NCI-H2029 (cell line): ENCODE measurements at regions not wholly inside any gene's neighbourhood (a gene's known extent, or its start where the extent isn't known, plus 50 kb on each side); places are given as distances from the start of the nearest gene placed in this dataset.

Experiments used
- DNase-seq: peaks from one replicate; lab custom pipeline; 2025; lab: John Stamatoyannopoulos, UW

DNA sequence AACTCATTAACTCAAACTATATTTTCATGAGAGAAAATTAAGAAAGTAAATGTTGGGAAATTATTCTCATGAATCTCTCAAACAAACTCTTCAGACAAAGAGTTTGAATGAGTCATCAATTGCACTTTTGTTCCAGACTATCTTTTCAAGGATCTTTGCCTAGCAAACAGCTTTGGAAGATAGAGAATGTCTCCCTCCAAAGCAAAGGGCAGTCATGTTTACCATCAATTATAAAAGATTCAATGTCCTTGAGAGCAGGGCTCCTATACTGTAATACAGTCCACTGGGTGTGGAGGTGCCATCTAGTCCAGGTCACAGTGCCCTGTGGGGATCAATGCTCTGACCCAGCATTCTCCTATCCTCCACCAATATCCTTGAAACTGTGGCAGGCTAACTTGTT is 1429.3 kb downstream of the EFNA5 start:
- DNase-seq = no peak

DNA sequence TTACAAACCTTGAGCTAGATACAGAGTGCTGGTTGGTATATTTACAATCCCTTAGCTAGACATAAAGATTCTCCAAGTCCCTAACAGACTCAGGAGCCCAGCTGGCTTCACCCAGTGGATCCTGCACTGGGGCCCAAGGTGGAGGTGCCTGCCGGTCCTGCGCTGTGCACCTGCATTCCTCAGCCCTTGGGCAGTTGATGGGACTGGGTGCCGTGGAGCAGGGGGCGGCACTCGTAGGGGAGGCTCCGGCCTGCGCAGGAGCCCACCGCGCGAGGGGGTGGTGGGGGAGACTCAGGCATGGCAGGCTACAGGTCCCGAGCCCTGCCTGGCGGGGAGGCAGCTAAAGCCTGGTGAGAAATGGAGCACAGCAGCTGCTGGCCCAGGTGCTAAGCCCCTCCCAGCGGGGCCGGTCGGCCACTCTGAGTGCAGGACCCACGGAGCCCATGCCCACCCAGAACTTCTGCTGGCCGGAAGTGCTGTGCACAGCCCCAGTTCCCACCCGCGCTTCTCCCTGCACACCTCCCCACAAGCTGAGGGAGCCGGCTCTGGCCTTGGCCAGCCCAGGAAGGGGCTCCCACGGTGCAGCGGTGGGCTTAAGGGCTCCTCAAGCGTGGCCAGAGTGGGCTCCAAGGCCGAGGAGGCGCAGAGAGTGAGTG is 1464.7 kb downstream of the EFNA5 start:
- DNase-seq = no peak

DNA sequence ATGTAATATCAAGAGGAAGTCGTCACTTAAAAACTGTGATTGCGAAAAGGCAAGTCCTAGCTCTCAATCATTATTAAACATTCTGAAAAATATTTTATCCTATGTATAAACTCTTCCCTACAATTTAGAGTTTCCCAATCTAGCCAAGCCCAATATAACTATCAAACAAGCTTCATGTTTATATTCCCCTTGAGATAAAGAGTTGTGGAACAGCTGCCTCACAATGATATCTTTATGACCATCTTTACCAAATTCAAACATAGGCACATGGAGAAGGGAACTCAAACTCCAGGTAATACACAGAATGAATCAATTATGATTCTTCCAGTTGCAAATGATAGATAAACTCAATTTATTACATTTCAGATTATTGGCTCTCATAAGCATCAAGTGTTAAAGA is 1468.7 kb downstream of the EFNA5 start:
- no peak for DNase-seq

DNA sequence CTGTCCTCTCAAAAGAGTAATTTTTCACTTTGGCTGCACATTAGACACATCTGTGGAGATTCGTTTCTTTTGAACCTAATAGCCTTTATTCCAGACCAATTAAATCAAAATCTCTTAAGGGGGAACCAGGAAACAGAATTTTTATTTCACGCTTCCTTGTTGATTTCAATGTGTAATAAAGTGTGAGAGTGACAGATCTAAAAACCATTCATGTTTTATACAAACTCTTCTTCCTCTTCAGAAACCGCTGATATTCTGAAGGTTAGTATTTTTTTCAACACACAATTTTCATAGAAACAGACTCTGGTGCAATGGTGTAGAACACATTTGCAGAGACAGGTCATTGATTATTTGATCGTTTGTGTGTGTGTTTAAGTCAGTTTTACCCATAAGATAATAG is 1469.8 kb downstream of the EFNA5 start:
- no peak for DNase-seq

DNA sequence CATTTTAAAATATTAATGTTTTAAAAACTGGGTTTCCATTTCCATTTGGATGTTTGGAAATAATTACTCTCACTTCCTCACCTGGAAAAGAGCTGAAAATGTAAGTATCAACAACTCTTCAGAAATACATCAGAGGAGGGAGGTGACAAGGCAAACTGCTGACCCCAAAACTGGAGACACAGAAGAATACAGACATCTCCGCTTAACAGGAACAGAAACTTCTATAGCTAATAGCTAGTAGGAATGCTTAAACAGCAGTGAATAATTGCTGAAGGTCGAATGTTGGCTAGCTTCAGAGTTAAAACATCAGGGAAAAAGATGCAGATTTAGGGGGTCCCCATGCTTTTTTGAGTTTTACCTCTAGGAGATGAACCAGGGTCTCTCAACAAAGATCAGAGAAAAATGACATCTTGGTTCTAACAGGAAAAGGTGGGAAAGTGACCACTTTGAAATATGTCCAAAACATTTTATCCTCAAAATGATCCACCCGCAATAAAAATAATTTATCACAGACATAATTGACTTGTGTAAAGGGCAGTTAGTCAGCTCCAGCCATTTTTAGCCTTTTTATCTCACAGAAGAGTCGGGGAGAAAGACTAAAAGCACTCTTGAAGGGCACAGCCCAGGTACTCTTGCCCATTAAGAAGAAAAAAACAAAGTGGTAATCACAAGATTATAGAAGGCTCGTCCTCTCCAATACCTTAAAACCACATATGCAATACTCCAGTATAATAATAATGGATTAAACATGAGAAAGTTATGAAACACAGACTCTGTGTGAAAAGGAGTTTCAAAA is 1474.9 kb downstream of the EFNA5 start:
- DNase-seq = no peak

DNA sequence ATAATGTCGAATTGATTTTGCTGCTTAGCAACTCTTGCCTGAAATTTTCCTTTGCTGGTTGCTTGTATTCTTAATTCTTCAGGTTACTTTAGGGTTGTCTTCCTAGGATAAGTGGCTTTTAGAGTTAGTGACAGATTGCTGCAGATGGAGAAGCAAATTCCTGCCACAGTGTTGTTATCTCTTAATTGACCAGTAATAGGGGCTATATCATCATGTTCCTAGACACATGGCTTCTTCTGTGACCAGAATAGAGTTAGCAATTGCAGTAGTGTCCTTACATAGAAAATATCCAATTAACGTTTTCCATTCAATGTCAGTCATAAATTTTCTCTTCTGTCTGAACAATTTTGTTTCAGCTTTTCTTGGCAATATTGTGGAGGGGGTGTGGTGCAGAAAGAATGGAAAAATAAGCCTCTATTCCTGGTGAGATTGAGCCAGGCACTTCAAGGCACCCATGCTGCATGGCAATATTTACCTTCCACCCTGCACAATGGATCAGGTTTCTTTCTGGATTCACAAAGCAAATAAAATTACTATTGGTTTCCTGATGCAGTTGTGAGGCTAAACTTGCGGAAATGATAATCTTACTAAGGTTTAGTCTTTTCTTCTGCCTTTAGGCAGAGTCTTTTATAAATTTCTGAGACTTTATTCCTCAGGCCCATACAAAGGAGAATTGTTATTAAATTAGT is 1481.5 kb downstream of the EFNA5 start:
- DNase-seq = peak; percentile 87

DNA sequence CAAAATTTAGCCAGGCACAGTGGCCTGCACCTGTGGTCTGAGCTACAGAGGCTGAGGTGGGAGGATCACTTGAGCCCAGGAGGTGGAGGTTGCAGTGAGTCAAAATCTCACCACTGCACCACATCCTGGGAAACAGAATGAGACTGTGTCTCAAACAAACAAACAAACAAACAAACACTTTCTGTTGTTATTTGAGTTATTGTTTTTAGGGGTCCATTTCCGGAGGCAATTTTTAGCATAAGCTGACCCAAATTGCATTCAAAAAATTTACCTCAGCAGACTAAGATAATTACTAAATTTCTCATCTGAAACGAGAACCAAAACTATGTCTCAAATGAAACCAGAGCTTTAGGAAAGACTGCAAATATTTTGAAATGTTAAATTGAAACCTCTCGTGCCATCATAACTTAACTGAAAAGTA is 1485.1 kb downstream of the EFNA5 start:
- DNase-seq = no peak

DNA sequence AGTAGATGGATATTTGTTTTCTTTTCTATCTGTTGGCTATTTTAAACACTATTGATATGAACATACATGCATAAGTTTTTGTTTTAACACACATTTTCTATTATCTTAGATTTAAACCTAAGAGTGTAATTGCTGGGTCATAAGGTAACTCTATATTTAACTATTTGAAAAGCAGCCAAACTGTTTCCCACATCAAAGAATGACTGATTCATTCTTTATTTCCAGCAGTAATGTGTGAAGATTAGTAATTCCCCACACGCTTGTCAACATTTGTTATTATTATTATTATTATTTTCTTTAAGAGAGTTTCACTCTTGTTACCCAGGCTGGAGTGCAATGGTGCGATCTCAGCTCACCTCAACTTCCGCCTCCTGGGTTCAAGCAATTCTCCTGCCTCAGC is 1495.8 kb downstream of the EFNA5 start:
- DNase-seq = no peak

DNA sequence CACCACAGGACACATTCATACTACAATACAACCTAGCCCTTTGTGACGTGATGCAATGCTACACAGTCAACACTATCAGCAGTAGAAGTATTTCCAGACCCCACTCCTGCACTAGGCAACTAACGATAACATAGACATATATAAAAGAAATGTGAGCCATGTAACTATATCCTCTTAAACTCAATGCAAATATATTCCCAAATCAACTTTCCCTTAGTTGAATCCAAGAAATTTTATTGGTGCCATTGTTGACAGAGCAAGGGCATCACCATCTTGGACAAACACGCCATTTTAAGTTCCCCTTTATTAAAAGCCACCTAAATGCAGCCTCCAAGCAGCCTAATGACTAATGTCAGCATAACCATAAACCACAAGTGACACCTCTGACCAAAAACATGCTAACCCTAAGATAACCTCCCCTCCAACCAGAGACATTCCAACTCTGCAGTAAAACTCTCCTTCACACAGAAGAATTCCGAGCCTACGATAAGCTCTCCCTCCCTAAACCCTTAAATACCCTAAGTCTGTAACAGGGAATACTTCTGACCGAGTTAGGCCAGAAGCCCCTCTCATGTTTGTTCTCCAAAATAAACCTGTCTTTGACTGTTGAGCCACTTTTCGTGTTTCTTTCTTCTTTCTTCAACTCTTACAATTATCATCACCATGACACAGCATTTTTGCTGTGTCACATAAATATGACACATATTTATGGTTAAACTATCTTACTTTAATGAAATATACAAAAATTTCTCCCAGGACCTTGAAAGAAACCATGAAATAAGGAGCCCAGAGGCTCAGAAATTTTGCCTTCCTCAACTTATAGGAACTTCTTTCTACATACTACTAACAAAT is 1497.8 kb downstream of the EFNA5 start:
- DNase-seq = no peak

DNA sequence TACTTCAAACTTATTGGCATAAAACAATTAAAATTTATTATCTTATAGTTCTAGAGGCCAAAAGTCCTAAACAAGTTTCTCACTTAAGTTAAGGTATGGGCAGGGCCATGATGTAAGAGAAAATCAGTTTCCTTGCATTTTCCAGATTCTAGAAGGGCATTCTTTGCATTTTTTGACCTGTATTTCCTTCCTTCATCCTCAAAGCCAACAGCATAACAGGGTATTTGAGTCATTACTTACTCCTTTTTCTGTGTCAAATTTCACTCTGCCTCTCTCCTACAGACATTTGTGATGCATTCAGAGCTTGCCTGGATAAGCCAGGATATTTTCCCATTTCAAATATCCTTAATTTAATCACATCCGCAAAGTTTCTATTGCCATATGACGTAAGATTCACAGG is 1499.0 kb downstream of the EFNA5 start:
- DNase-seq = no peak

DNA sequence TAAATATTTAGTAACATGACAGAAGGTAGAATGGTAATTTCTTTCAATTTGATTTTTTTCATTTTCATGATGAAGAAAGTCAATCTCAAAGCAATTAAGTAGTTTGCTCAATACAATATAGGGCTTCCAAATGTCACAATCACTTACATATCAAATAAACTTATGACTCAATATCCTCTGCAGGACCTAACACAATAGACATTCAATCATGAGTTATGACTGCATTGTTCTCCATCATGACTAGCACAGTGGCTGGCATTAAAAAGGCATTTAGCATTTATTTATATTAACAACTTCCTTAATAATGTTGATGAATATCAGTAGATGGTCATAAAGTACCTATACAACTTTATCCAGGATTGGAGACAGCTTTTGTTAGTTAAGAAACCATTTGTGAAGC is 1499.6 kb downstream of the EFNA5 start:
- no peak for DNase-seq

DNA sequence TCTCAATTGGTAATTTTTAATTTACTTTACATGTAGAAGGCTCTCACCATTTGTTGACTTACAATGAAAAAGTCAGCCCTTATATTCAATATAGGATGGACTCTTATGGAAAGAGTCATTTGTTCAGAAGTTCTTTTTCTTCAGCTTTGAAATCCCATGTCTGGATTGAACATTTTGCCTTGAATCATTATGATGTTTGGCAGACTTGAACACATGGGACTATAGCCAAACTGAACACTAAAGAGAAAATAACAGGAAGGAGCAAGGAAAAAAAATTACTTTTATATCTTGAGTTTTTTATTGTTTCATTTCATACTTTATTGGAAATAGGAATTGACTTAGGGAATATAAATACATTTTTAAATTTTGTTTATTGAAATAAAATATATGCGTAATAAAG is 1503.0 kb downstream of the EFNA5 start:
- no peak for DNase-seq

DNA sequence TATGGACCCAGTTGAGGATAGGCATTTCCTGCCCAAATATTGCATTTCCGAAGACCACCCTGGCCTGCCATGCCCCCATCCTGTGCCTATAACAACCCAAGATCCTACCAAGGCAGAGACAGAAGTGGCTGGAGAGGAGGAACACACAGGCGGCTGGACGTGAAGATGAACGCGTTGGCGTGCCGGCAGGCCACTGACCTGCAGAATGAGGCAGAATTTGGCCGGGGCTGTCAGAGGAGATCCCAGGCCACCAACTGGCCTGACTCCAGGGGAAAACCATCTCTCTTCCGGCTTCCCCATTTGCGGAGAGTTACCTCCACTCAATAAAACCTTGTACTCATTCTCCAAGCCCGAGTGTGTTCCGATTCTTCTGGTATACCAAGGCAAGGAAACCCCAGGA is 1507.5 kb downstream of the EFNA5 start:
- no peak for DNase-seq

DNA sequence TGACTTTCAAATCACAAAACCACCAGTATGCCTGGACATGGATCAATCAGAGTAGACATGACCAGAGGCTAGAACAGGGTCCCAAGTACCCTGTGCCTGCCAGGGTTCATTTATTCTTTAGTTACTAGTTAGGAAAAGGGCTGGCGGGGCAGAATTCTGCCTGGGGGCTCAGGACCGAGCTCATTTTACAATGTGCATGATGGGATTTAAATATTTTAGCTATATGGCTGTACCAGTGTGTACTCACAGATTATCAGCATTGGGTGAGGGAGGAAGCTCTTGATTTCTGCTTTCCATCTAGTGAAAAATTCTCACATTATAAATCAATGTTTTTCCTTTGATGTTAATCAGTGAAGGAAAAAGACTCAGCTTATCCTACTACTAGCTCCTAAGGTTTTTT is 1511.1 kb downstream of the EFNA5 start:
- no peak for DNase-seq

DNA sequence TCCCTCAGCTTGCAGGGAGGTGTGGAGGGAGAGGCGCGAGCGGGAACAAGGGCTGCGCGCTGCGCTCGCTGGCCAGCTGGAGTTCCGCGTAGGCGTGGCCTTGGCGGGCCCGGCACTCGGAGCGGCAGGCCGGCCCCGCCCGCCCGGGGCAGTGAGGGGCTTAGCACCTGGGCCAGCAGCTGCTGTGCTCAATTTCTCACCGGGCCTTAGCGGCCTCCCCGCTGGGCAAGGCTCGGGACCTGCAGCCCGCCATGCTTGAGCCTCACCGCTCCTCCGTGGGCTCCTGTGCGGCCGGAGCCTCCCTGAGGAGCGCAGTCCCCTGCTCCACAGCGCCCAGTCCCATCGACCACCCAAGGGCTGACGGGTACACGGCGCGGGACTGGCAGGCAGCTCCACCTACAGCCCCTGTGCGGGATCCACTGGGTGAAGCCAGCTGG is 1516.4 kb downstream of the EFNA5 start:
- no peak for DNase-seq

DNA sequence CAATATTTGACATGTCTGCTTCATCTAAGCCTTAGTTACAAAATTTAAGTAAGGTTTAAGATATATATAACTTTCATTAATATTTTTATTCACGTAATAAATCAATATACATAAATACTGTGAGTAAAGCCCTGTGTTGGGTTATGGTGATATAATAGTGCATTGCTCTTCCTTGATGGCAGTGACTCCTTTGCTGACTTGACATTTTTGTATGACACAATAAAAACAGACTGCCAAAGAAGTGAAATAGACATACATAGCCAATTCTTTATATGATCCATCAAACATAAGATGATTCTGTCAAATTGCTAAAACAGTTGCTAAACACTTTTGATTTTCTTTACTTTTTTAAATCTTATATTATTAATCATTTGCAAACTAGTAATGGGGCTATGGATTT is 1518.2 kb downstream of the EFNA5 start:
- no peak for DNase-seq

DNA sequence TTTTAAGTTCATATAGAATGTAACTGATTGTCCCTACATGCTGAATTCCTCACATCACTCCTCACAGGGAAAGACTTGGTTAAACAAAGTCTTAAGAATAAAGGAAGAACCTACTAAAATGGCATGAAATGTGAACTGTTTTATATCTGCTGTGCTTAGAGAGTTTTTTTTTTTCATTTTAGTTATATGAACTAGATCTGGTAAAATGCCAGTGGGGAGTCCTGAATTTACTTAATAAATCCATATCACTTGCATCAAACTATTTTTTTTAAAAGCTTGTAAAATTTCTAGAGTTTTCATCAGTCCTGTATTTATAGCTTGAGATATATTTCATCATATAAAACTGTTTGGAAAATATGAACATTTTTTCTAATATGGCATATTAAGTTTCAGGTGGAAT is 1528.6 kb downstream of the EFNA5 start:
- no peak for DNase-seq

DNA sequence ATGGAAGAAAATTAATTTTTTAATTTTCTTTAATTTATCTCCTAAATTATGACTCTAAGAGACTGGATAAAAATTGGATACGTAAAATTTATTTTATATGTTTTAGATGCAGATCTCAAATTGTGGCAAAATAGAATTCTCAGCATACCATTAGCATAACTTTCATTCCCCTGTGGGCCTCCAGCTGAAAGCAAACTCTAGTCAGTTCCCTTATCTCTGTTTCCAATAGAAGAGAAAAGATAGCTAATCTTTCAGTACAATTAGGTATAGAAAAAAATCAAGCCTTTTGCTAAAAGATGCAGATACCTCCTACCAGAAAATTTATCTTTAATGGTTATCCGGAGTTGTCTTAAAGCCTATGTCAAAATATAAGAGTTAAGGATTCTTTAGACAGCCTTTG is 1530.6 kb downstream of the EFNA5 start:
- no peak for DNase-seq

DNA sequence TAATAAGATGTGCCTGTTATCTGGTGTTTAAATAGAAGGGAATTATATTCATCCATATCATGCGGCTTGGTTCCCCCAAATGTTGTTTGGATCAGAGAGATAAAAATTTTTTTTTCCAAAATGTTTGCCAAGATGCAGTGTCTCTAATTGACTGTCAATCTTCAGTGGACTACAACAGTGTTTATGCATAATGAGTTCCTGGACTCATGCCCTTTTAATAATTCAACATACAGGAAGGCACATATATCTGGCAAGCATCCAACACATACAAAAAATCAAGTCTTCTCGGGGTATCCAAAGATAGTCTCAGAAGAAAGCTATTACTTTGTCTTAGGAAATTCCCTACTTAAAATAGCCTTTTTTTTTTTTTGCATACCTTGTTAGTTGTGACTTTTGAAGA is 1534.7 kb downstream of the EFNA5 start:
- no peak for DNase-seq

DNA sequence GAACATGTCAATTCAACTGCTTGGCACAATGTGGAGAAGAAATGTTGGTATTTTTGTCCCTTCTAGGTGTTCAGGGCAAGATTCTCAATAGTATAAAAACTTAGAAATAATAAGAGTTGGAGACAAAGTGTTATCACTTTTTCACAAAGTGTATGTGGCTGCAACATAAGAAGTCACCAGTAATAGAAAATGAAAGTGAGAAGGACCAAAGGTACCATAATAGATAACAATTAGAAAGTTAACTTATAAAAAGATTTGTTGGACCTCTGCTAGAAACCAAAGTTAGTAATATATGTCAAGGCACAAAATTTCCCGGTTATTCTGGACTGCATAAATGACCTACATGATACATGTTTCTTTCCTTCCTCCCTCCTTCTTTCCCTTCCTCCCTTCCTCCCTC is 1535.3 kb downstream of the EFNA5 start:
- no peak for DNase-seq

DNA sequence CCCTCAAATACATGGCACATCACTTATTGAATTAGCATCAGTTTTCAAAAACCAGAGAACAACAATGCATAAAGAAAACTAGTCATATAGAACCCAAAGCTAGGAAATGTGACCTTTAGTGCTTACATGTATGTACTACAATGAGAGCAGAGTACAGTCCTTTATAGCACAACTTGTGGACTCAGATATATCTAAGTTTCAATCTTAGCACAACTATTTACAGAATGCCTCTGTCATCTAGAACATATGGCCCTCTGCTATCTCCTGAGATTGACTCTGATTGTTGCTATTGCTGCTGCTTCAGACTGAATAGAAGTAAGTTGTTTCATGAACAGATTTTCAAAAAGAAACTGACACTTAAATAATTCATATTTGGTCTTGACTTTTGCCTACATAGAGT is 1536.2 kb downstream of the EFNA5 start:
- DNase-seq = no peak

DNA sequence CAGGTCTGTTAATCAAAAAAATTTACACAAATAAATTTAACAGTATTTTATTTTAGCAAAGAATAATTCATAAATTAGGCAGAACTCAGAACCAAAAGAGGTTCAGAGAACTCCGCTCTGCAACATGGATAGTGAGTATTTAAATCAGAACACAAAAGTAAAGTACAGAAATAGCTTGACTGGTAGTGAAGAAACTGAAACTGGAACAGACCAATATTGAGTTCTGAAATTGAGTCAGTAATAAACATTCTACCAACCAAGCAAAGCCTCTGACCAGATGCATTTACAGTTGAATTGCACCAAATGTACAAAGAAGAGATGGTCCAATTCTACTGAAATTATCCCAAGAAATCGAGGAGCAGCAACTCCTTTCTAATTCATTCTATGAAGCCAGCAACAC is 1542.8 kb downstream of the EFNA5 start:
- DNase-seq = no peak
